Glutamatergic neuron (in vitro differentiated cells): ENCODE measurements at regions not wholly inside any gene's neighbourhood (a gene's known extent, or its start where the extent isn't known, plus 50 kb on each side); places are given as distances from the start of the nearest gene placed in this dataset.

Experiments
- DNase-seq: peaks from one replicate; pipeline ENCODE4 v3.0.0; 2022
- H3K27ac Mint-ChIP-seq: one replicate; pipeline ENCODE4 v1.8.0; 2020; ENCODE audit warnings: mild to moderate bottlenecking, mixed read lengths, inconsistent platforms; ENCODE audit not compliant: unreplicated experiment
- H3K27me3 Mint-ChIP-seq: one replicate; pipeline ENCODE4 v1.8.0; 2020; ENCODE audit warnings: mild to moderate bottlenecking, moderate library complexity, mixed read lengths, inconsistent platforms; ENCODE audit not compliant: unreplicated experiment
- H3K36me3 Mint-ChIP-seq: one replicate; pipeline ENCODE4 v1.8.0; 2020; ENCODE audit warnings: mild to moderate bottlenecking, mixed read lengths, inconsistent platforms; ENCODE audit not compliant: unreplicated experiment
- H3K4me1 Mint-ChIP-seq: one replicate; pipeline ENCODE4 v1.8.0; 2020; ENCODE audit warnings: mild to moderate bottlenecking, low read depth, mixed read lengths, inconsistent platforms; ENCODE audit not compliant: unreplicated experiment
- H3K4me3 Mint-ChIP-seq: one replicate; pipeline ENCODE4 v1.8.0; 2020; ENCODE audit warnings: mild to moderate bottlenecking, mixed read lengths, inconsistent platforms; ENCODE audit not compliant: unreplicated experiment
- H3K9me3 Mint-ChIP-seq: one replicate; pipeline ENCODE4 v1.8.0; 2020; ENCODE audit warnings: mild to moderate bottlenecking, moderate library complexity, mixed read lengths, inconsistent platforms; ENCODE audit not compliant: unreplicated experiment
- TF ChIP-seq, protein P1 (sequence below): fragments of 200-600 bp; sonication (generic); IDR thresholded peaks from one replicate; pipeline ENCODE4 v1.5.0; 2021; ENCODE audit not compliant: partially characterized antibody, unreplicated experiment

DNA sequence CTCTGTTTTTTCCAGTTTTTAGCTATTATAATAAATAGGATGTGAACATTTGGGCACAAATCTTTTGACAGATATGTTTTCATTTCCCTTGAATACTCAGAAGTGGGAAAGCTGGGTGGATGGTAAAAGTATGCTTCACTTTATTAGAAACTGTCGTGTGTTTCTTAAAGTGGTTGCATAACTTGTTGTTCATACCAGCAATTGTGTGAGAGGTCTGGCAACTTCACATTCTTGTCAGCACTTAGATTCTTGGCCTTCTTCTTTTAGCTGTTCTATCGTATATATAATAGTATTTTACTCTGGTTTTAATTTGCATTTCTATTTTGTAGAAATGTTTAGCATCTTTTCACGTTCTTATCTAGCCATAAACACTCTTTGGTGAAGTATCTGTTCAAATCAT, 894.4 kb downstream of the KCNMA1 start:
- H3K4me3 Mint-ChIP-seq: no peak overlapping the region
- H3K9me3 Mint-ChIP-seq: no peaks in the 10 kb centered on the region
- no peaks in the 10 kb centered on the region for H3K4me1 Mint-ChIP-seq
- no peaks in the 10 kb centered on the region for H3K36me3 Mint-ChIP-seq
- H3K27ac Mint-ChIP-seq: no peak overlapping the region
- TF ChIP-seq, protein P1, sequence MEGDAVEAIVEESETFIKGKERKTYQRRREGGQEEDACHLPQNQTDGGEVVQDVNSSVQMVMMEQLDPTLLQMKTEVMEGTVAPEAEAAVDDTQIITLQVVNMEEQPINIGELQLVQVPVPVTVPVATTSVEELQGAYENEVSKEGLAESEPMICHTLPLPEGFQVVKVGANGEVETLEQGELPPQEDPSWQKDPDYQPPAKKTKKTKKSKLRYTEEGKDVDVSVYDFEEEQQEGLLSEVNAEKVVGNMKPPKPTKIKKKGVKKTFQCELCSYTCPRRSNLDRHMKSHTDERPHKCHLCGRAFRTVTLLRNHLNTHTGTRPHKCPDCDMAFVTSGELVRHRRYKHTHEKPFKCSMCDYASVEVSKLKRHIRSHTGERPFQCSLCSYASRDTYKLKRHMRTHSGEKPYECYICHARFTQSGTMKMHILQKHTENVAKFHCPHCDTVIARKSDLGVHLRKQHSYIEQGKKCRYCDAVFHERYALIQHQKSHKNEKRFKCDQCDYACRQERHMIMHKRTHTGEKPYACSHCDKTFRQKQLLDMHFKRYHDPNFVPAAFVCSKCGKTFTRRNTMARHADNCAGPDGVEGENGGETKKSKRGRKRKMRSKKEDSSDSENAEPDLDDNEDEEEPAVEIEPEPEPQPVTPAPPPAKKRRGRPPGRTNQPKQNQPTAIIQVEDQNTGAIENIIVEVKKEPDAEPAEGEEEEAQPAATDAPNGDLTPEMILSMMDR: no peak
- no peaks in the 10 kb centered on the region for H3K27me3 Mint-ChIP-seq
- DNase-seq: no peak

DNA sequence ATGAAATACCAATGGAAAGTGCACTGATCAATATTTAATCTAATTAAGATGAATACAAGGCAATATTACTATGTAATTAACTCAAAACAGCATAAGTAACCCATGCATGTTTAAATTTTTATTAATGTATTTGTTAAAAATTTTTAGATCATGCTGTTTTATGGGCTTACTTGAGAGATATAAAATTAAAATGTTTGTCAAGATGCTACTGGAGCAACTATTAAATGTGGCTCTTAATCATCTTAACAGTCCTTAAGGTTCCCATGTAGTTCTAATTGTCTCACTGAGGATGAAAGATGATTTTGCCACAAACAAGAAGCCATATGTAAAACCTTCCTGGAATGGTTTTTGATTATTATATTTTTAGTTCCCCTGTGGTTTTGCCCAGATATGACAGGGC, 897.1 kb downstream of the KCNMA1 start:
- Mint-ChIP-seq H3K4me1 (peaks cover 2% of the 10 kb centered on the region), H3K9me3 (no peaks in the 10 kb centered on the region), H3K27me3 (no peaks in the 10 kb centered on the region), H3K36me3 (no peaks in the 10 kb centered on the region), H3K27ac (no peak overlapping the region), H3K4me3 (no peak overlapping the region)
- no peak for DNase-seq
- TF ChIP-seq, protein P1: no peak

DNA sequence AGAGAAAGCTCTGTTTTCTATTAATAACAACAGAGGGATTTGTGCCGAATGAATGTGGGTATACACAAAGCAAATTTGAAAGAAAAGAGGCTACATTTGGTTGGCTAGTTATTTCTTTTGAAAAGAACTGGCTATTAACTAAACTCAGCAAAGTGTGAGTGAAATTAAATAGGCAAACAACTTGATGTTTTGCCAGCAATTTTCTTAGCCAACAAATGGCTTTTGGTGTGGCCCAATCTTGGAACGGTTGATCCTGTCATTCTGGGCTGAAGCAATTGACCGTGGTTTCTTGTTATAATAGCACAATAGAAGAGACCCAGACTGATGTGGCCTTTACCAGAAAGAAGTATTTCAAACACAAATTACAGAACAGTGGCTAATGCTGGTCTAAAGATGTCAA, 898.6 kb downstream of the KCNMA1 start:
- H3K4me1 Mint-ChIP-seq: peaks cover 2% of the 10 kb centered on the region
- no peak for DNase-seq
- no peak overlapping the region for H3K27ac Mint-ChIP-seq
- H3K9me3 Mint-ChIP-seq: no peaks in the 10 kb centered on the region
- H3K27me3 Mint-ChIP-seq: no peaks in the 10 kb centered on the region
- TF ChIP-seq, protein P1: no peak
- no peaks in the 10 kb centered on the region for H3K36me3 Mint-ChIP-seq
- H3K4me3 Mint-ChIP-seq: no peak overlapping the region

DNA sequence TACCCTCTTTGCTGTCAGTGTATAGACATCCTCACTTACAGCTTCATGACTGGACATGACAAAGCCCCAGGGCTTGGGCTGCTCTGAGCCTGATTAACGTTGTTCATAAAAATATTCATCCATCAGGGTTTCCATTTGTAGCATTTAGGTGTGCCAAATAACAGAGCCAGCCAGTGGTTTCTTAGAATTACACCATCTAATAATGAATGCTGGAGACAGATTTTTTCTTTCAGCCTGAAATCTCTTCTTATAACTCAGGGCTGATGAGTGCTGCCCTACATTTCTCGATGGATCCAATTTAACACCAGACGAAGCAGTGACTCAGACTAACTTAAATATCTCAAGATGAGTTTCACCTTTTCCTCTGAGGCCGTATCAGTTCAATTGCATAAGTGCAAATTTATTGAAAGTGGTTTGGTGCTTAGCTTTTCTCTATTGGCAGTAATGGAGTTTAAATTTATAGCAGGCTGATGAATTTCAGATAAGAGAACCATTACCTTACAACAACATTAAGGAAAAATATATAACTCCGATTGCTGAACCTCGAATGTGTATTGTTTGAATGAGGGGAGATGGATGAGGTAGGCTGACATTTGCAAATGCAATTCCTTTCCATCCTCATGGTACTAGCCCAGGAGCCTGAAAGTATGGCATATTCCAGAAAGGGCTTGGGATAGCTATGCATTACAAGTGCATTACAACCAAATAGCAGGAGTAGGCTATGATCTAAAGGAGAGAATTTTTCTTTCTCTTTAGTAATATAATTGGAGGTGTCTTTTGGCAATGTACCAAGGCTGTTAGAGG, 900.6 kb downstream of the KCNMA1 start:
- Mint-ChIP-seq H3K36me3 (no peaks in the 10 kb centered on the region), H3K4me3 (no peak overlapping the region), H3K27ac (no peak overlapping the region), H3K4me1 (peaks cover 2% of the 10 kb centered on the region), H3K27me3 (no peaks in the 10 kb centered on the region), H3K9me3 (no peaks in the 10 kb centered on the region)
- TF ChIP-seq, protein P1: no peak
- DNase-seq: no peak

DNA sequence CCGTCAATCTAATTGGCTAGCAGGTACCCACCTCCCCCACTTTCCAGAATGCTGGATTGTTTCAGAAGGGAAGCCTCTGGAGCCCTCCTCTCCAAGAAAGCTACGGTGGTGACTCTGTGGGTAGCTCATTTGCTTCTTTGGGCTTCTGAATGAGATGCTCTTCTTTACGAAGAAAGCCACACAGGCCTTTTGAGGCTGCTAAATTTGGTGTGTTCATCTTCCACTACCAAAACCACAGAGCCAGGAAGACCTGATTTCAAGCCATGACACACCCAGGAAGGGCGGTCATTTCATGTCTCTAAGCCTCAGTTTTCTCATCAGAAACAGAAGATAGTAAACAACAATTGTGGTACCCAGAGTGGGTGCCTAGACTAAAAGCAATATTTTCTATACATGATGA, 901.2 kb downstream of the KCNMA1 start:
- TF ChIP-seq, protein P1: no peak
- no peak overlapping the region for H3K27ac Mint-ChIP-seq
- peaks cover under 1% of the 10 kb centered on the region for H3K36me3 Mint-ChIP-seq

More for the DNA sequence above, 901.2 kb downstream of the KCNMA1 start:
- Mint-ChIP-seq H3K4me3 (no peak overlapping the region), H3K27me3 (no peaks in the 10 kb centered on the region), H3K4me1 (peaks cover 2% of the 10 kb centered on the region), H3K9me3 (no peaks in the 10 kb centered on the region)
- DNase-seq: no peak
